GM21423 (cell line): ENCODE measurements at regions not wholly inside any gene's neighbourhood (a gene's known extent, or its start where the extent isn't known, plus 50 kb on each side); places are given as distances from the start of the nearest gene placed in this dataset.

Experiments
- ATAC-seq: cut with Tn5 transposase; IDR thresholded peaks from one replicate; pipeline ENCODE4 v1.9.1; 2021; ENCODE audit warnings: mild to moderate bottlenecking, moderate library complexity; ENCODE audit not compliant: unreplicated experiment

DNA sequence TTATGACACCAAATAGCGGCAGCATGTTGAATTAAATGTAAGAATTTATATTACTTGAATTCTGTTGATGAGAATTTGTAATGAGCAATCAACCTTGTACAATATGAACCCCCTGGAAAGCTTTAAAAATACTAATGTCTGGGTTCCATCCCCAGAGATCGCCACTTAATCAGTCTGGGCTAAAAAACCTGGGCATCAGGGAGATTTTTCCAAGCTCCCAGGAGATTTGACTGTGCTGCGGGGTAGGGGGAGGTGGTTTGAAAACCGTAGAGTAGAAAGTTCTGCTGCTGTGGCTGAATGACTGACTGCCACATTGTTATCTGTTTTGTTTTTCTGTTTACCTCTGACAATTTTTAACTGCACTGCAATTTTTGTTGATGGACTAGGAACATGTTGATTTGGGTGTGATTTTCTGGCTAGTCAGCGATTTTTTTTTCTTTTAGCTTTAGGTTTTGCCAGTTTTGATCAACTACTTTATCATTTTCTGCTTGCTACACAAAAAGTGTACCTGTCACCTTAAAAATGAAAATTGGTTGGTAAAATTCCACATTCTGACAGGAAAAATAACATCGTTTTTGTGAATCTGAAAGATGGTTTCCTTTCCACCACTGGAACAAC lies 79.3 kb downstream of the PCTP start:
- ATAC-seq = no peak

DNA sequence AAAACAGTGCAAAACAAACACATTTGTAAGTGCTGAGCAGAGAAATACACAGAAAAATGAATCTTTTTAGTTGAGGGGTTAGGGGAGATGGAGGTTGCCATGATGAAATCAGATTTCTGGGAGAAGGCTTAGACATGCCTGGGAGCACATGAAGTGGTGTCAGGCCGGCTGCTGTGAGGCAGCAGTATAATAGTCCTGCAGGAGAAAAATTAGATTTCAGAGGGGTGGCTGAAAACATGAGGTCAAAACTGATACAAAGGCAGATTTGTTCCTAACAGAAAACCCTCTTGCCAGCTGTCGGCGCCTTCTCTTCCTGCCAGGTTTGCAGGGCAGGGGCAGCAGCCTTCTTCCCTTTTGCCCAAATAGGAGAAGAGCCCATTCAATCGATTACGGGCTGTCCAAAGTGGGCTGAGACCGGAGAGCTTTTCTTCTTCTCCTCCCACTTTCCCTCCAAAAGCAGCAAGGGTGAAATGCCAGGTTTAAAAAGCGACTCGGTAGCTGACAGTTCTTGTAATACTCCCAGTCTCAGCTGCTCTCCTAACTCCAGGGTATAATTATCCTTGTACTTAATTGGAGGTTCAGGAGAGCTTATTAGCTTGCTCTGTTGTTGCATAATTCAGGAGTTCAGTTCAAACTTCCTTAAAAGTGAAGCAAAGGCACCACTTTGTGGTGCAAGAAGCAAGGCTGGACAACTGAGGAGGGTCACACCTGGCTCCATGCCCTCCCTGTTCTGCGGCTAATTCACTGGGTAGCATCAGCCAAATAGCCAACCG lies 80.0 kb downstream of the PCTP start:
- ATAC-seq = no peak

DNA sequence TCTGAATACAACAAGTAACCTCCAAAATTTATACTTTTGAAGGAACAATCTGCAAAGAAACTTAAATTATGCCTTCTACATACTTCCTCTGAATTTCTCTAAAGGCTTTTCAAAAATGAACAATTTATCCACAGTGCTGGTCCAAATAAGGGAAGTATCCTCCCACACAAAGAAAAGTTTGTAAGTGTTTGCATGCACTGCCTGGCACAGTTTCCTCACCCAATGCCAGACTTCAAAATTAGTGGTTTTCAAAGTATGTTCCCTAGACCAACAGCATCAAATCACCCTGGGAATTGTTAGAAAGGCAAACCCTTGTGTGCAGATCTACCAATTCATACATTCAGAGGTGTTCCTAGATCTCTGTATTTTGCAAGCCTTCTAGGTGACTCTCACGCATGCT lies 82.5 kb downstream of the PCTP start:
- no peak for ATAC-seq

DNA sequence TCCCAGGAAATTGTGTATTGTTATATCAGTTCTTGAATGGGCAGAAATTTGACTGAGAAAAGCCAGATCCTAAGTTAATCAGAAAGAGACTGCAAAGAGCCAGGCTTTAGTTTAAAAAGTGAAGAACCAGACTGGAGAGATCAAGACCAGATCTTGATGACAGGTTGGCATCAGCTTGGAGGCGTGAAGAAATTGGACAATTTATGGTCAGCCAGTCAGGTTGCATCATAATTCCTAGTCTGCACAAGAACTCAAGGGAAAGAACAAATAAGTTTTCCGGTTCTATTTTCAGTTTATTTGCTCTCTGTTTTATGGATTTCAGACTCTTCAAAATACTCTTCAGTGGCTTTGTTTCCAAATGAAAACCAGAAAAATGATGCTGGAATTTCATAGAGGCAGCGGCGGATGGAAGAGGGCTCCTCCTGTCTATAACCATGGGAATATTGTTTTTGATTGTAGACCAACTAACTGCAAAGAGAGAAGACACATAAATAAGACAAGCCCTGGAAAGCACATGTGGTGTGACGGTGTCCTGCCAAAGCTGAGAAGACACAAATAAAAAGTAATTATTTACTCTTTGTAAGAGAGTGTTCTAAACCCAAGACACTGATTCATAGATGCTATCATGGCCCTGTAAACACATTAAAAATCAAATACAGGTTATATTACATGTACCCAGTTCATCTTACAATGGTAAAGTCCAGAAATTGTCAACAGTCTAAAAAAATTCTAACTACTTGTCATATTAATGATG lies 91.7 kb downstream of the PCTP start:
- no peak for ATAC-seq

DNA sequence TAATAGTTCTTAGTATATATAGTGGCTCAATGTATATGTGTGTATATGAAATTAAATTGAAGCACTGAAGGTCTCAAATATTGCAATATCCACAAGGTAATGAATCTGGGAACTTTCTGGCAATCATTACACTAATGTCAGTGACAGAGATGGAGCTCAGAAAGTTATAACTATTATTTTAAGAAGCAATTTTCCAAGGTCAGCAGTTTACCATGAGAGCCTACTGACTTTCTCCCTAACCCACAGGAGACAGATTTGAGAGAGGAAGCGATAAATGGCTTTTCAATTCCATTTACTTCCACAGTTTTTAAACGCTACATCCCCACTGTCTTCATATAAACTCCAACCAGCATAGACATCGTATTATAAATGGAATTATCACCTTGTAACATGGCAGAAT lies 92.9 kb downstream of the PCTP start:
- no peak for ATAC-seq

DNA sequence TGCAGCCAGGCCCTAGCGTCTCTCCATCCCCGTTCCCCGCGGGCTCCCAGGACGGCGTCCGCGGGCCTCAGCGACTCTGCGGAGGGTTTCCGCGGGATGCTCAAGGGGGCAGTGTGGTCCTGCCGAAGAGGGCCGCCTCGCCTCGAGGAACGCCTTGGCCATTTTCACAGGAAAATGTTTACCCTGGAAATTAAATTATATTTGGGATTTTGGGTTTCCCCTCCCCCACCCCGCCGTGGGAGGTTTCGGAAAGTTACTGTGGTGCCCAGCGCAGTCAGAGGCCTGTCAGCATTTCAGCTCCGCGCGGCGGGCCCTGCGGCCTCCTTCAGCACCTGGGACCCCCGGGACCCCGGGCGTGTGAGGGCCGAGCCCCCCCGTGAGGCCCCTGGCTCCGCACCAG lies 94.5 kb downstream of the PCTP start:
- ATAC-seq = no peak

DNA sequence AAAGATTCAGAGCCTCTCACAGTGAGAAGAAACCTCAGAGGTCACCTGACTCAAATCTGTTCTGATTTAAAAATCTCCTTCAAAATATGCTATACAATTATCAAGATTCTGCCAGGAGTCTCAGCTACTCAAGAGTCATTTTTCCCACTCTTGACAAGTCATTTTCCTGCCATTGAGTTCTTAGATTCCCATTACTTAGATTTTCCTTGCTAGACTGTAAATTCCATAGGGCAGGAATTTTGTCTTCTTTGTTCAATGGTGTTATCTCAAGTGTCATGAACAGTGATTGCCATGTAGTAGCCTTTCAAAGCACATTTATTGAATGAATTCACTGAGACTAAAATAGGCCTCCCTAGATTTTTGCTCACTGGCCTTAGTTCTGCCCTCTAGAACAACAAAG lies 95.9 kb downstream of the PCTP start:
- ATAC-seq = no peak

DNA sequence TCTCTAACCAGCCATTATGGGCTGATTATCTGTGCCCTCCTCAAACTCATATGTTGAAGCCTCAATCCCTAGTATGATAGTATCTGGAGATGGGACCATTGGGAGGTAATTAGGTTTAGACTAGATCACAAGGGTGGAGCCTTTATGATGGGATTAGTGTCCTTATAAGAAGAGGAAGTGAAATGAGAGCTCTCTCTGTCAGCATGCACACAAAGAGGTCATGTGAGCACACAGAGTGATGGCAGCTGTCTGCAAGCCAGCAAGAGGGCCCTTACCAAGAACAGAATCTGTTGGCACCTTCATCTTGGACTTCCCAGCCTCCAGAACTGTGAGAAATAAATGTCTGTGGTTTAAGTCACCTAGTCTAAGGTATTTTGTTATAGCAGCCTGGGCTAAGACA lies 101.9 kb downstream of the PCTP start:
- peak; percentile 83 for ATAC-seq

DNA sequence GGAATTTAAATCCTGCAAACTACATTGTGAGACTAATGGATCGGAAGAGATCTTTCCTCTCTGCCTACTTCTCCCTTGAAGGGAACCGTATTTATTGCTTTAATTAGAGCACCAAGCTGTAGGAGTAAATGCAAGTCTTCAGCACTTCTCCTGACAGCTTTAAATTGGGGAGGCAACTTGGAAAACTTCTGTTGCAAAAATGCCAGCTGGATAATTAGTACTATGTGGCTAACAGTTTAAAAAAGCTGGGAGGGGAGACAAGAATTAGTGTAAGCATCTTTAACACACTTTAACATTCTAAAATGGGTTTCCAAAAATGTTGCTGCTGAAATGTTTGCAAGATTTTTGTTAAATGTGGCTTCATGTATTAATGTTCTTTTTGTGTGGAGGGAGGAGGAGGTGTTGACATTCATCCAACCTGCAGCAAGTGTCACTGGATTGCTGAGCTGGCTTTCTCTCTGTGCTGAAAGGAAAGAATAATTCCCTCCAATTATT lies 108.5 kb downstream of the PCTP start:
- ATAC-seq = no peak

DNA sequence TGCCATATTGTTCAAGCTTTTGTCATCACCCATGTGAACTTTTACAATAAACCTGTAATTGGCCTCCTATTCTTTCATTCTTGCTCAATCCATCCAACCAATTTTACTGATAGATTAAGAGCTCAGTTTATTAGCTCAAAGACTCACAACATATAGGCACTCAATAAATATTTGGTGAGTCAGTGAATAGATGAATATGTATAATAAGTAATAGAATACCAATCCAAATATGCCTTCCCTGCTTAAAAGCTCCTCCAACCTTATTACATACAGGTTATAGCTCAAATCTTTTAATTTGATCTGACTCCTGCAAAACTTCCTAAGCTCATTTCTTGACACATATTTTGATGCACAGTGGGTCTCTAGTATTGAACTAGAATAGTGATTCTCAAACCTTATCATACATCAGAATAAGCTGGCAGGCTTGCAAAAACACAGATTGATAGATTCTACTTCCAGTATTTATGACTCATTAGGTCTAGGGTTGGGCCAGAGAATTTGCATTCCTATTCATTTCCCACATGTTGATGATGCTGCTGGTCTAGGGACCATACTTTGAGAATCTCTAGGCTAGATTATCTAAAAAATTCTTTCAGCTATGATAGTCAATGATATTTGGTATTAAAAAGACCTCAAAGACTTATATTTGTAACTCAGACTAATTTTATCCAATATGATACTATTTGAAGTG lies 114.4 kb downstream of the PCTP start:
- no peak for ATAC-seq

DNA sequence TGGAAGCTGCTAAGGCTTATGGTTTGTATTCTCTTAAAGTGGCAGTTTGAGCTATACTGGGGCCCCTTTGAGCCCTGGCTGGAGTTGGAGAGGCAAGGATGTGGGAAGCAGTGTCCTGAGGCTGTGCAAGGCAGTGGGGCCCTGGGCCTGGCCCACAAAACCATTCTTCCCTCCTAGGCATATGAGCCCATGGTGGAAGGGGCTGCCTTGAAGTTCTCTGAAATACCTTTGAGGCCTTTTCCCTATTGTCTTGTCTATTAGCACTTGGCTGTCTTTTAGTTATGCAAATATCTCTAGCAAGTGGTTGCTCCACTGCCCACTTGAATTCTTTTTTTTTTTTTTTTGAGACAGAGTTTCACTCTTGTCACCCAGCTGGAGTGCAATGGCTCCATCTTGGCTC lies 119.2 kb downstream of the PCTP start:
- ATAC-seq = no peak

DNA sequence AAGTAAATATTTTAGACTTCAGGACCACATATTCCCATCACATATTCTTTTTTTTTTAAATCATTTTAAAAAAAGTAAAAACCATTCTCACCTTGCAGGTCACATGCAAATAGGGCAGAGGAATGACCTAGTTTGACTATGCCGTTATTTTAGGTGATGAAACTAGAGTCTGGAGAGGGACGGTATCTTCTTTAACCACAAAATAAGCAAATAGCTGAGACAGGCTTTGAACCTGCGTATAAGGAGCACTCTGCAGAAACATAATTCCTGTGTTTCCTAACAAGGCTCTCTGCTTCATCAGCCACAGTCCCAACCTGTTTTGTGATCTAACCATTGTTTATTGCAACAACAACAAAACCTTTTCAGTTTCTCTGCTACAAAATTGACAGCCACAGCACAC lies 121.5 kb downstream of the PCTP start:
- ATAC-seq = no peak

DNA sequence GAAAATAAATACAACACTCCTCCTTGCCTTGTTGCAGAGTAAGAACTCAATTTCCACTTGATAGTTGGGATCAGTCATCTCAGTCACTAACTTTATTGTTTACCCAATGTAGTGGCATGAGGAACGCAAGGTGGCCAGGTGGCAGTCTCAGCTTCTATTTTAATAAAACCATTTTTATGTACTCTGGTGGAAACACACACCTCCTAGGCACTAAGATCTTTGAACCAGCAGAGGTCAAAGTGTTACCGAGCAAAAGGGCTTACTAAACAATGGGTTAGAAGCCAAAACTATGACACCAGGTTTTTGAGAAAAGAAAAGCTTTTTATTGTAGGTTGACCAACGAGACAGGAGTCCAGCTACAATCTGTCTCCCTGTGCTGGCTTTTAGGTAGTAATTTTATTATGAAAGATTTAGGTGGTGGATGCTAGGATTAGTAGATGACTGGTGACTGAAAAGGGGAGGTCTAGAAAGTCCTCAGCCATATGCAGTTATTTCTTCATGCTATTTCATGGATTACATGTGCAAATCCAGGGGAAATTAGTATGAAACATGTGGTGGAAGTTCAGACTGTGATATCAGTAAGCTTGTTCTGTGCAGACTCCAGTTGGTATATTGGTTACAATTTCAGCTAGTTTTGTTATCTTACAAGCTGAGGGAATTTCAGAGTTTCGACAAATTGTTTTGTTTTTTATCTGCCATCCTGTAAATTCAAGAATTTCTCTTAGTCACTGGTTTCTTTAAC lies 122.3 kb downstream of the PCTP start:
- ATAC-seq = no peak

DNA sequence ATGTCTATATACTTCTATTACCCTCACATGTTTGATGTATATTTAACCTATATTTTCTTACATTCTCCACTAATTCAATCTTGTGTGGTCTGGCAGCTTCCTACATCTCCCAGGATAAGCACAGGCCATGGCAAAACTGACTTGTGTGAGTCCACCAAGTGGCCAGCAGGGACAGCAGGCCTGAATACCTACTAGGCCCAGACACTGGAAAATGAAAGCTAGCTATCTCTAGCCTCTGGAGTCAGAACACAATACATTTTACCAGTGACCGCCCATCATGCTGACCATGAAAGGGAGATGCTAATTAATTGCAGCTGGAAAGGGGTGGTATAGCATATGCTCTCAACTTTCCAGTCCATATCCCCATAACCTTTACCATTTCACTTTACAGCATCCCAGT lies 132.3 kb downstream of the PCTP start:
- no peak for ATAC-seq

DNA sequence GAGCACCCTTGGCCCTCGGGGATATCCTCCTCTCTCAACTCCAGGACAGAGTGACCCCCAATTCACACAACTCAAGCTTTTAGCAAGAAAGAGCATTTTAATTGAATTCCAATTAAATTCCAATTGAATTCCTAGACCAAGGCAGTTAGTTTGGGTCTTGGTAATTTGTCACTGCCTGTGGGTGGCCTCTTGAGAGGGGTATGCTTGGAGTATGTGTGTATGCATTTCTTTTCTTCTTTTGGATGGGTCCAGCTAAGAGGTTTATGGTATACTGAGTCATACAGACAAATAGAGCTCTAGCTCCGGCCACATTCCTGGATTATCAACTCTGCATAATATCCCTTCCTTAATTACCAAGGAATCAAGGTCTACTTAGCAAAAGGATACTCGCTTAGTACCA lies 136.7 kb downstream of the PCTP start:
- ATAC-seq = no peak

DNA sequence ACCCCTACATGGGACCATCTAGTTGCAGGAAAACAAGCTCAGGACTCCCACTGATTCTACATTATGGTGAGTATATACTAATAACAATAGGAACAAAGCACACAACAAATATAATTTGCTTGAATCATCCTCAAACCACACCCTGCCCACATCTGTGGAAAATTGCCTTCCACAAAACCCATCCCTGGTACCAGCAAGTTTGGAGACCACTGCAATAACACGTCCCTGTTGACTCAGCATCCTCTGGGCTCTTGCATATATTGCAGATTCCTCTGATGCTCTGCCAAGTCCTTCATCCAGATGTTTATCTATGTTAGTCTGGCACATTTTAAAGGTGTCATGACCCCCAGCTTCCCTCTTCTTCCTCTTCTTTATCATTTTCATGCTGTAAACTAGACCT lies 138.4 kb downstream of the PCTP start:
- no peak for ATAC-seq

DNA sequence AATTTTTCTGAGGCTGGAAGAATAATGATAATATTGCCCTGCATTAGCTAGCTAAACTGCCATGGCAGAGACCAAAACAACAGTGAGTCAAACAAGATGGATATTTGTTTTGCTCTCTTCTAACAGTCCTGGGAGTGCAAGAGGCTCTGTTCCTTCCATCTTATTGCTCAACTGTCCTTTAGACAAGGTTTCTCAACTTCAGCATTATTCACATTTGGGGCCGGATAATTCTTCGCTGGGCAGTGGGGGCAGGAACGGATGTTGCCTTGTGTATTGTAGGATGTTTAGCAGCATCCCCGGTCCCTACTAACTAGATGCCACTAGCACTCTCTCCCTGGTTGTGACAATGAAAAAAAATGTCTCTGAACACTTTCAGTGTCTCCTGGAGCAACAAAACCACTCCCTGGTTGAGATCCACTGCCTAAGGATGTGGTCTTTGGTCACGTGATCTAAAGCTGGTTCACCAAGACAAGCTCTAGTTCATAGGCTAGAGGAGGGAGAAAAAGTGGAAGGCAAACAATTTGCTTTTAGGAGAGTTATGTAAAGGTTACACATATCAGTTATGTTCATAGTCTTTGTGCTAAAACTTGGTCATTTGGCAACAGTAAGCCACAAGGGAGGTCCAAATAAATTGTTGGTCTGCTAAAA lies 144.4 kb downstream of the PCTP start:
- no peak for ATAC-seq

DNA sequence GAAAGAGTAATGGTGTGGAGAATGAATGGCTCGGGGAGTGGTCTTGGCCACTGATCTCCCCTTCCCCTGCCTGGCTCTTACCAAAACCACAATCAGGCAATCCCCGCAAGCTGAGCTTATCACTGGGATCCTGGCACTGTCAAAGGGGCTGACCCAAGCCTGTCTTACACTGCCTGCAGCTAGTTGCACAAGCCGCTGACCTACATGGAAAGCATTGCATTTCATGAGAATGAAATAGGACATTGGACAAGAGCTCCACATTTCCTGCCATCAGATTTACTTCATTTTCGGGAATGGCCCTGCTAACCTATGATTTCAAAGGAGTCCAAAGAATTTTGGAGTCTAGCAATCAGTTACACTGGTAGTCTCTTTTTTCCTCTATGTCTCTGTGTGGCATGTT lies 146.4 kb downstream of the PCTP start:
- no peak for ATAC-seq

DNA sequence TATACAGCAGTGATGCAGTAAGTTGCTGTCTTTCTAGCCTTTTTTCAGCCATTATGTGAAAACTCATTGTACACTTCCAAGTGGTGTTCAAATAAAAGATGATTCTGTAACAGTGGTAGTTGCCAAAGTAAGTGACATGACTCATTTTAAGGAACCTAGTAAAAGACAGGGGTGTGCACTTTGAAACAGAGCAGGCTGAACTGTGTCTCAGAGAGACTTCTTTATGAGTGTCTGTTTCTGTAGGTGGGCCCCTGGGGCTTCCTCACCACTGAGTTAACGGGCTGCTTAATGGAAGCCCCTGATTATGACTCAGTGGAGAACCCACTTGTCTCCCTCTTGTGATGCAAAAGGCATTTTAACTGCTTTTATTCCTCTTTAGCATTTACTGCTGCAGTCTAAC lies 147.3 kb downstream of the PCTP start:
- no peak for ATAC-seq

DNA sequence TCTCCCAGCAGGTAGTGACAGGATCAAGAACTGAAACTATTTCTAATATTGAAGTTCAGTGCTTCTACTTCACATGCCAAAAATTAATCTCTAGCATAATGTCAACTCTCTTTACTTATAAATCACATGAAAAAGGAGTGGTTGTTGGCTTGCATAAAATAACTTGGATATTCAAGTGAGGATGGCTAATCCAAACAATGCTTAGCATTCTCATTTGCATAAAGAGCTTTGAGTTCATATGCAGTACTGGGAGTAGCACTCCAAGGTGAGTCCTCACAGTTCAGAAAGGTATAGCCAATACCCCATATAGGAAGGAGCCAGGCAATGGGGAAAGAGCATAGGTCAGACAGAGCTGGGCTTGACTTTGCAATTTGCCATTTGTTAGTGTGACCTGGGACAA lies 149.3 kb downstream of the PCTP start:
- no peak for ATAC-seq
